ENCODE measurements at regions not wholly inside any gene's neighbourhood (a gene's known extent, or its start where the extent isn't known, plus 50 kb on each side); places are given as distances from the start of the nearest gene placed in this dataset.

GRCh38 chr9:110058304-110058953, 149.5 kb downstream of the C9orf152 start (continued):
- TF ChIP-seq E2F1 (CRISPR knock-in tag; IDR thresholded peaks at IDR 0.05) (no peak), PPARG (CRISPR knock-in tag; conservative IDR thresholded peaks at IDR 0.05) (peak; percentile 95), ZNF558 (CRISPR knock-in tag; IDR thresholded peaks at IDR 0.05; ENCODE audit: borderline replicate concordance) (no peak), ZNF362 (CRISPR knock-in tag; IDR thresholded peaks at IDR 0.05; ENCODE audit: borderline replicate concordance) (no peak), ZNF687 (CRISPR knock-in tag; IDR thresholded peaks at IDR 0.05) (no peak), ZSCAN29 (CRISPR knock-in tag; conservative IDR thresholded peaks at IDR 0.05) (no peak), SOX5 (CRISPR knock-in tag; IDR thresholded peaks at IDR 0.05; ENCODE audit: borderline replicate concordance) (0 out of 2 replicates have a peak, but pooled peaks have one; percentile 10), SPEN (CRISPR knock-in tag; IDR thresholded peaks at IDR 0.05; ENCODE audit: low read depth) (0 out of 2 replicates have a peak, but pooled peaks have one; percentile 20), ZNF788 (CRISPR knock-in tag; IDR thresholded peaks at IDR 0.05; ENCODE audit: borderline replicate concordance) (no peak), DNMT3B (CRISPR knock-in tag; conservative IDR thresholded peaks at IDR 0.05) (no peak), ZNF550 (CRISPR knock-in tag; IDR thresholded peaks at IDR 0.05; ENCODE audit: borderline replicate concordance) (no peak), ZFP90 (CRISPR knock-in tag; IDR thresholded peaks at IDR 0.05; ENCODE audit: borderline replicate concordance) (no peak), MIXL1 (CRISPR knock-in tag; IDR thresholded peaks at IDR 0.05) (peak; percentile 71), ZNF547 (CRISPR knock-in tag; IDR thresholded peaks at IDR 0.05) (no peak), HNRNPK (IDR thresholded peaks at IDR 0.05; ENCODE audit: low read depth, low read length, poor library complexity, severe bottlenecking) (no peak), SMC3 (IDR thresholded peaks at IDR 0.05; ENCODE audit: low read length) (peak; percentile 97), MAFG (CRISPR knock-in tag; IDR thresholded peaks at IDR 0.05) (no peak), TMF1 (CRISPR knock-in tag; IDR thresholded peaks at IDR 0.05; ENCODE audit: low read depth) (no peak), GATAD2A (CRISPR knock-in tag; IDR thresholded peaks at IDR 0.05) (0 out of 2 replicates have a peak, but pooled peaks have one; percentile 28), MLXIP (CRISPR knock-in tag; IDR thresholded peaks at IDR 0.05; ENCODE audit: borderline replicate concordance) (no peak), HNRNPL (IDR thresholded peaks at IDR 0.05; ENCODE audit: low read depth, low read length) (no peak), RFX3 (CRISPR knock-in tag; IDR thresholded peaks at IDR 0.05) (no peak)
